Smooth muscle cell of the brain vasculature (primary cell): ENCODE measurements at regions not wholly inside any gene's neighbourhood (a gene's known extent, or its start where the extent isn't known, plus 50 kb on each side); places are given as distances from the start of the nearest gene placed in this dataset.
"Not testable (repeated sequence)": the region's sequence is repeated elsewhere in the genome, so short reads cannot be mapped to it uniquely, and the experiment has no call there.

ENCODE experiments used
- DNase-seq: peaks from one replicate; pipeline ENCODE4 v3.0.0-alpha.2; 2012; ENCODE audit warnings: low read depth, low spot score

- peak; percentile 3 for DNase-seq
These were observed 259.6 kb upstream of the EPHA7 start for GRCh38 chr6:93678841-93679454.

- no peak for DNase-seq
These were observed 258.1 kb upstream of the EPHA7 start for GRCh38 chr6:93677264-93677965.

- DNase-seq, result no peak
These were observed 257.2 kb upstream of the EPHA7 start for GRCh38 chr6:93676581-93676980.

- DNase-seq, result no peak
These were observed 256.6 kb upstream of the EPHA7 start for GRCh38 chr6:93675856-93676417.

- no peak for DNase-seq
These were observed 243.8 kb upstream of the EPHA7 start for GRCh38 chr6:93663111-93663510.

- DNase-seq, result no peak
These were observed 235.2 kb upstream of the EPHA7 start for GRCh38 chr6:93654548-93654947.

GRCh38 chr6:93644611-93645010 is 225.3 kb upstream of the EPHA7 start:
- peak; percentile 3 for DNase-seq

- DNase-seq, result no peak
These were observed 219.8 kb upstream of the EPHA7 start for GRCh38 chr6:93639126-93639525.

- DNase-seq, result not testable (repeated sequence)
These were observed 217.8 kb upstream of the EPHA7 start for GRCh38 chr6:93636987-93637664.

- DNase-seq, result no peak
These were observed 205.0 kb upstream of the EPHA7 start for GRCh38 chr6:93624408-93624807.

GRCh38 chr6:93621442-93621841 is 202.1 kb upstream of the EPHA7 start:
- no peak for DNase-seq

GRCh38 chr6:93604951-93605350 is 185.6 kb upstream of the EPHA7 start:
- DNase-seq, result no peak

- DNase-seq, result no peak
These were observed 173.1 kb upstream of the EPHA7 start for GRCh38 chr6:93592417-93592816.

- no peak for DNase-seq
These were observed 166.9 kb upstream of the EPHA7 start for GRCh38 chr6:93586306-93586705.

GRCh38 chr6:93584300-93584699 is 164.9 kb upstream of the EPHA7 start:
- no peak for DNase-seq

- no peak for DNase-seq
These were observed 162.0 kb upstream of the EPHA7 start for GRCh38 chr6:93581371-93581770.

GRCh38 chr6:93580446-93580845 is 161.1 kb upstream of the EPHA7 start:
- no peak for DNase-seq

GRCh38 chr6:93575495-93576267 is 156.3 kb upstream of the EPHA7 start:
- no peak for DNase-seq

- no peak for DNase-seq
These were observed 154.9 kb upstream of the EPHA7 start for GRCh38 chr6:93574299-93574698.

- no peak for DNase-seq
These were observed 152.0 kb upstream of the EPHA7 start for GRCh38 chr6:93571346-93571745.

- DNase-seq, result no peak
These were observed 148.8 kb upstream of the EPHA7 start for GRCh38 chr6:93568169-93568568.

- no peak for DNase-seq
These were observed 147.8 kb upstream of the EPHA7 start for GRCh38 chr6:93567164-93567563.
